Loucy (cell line): ENCODE measurements at regions not wholly inside any gene's neighbourhood (a gene's known extent, or its start where the extent isn't known, plus 50 kb on each side); places are given as distances from the start of the nearest gene placed in this dataset.

Experiments used
- CTCF ChIP-seq: fragments of 200-600 bp; sonication (generic); conservative IDR thresholded peaks from 2 replicates; pipeline ENCODE4 v1.5.1; 2014; ENCODE audit warnings: mild to moderate bottlenecking, antibody characterized with exemption, low read length
- EZH2phosphoT487 ChIP-seq: fragments of 200-600 bp; IDR thresholded peaks from 2 replicates; pipeline ENCODE4 v1.6.1; 2018; ENCODE audit warnings: antibody characterized with exemption, mild to moderate bottlenecking, moderate library complexity, borderline replicate concordance

GRCh38 chr16:54616610-54617009, 314.1 kb upstream of the IRX5 start:
- no peak for TF ChIP-seq CTCF
- no peak for TF ChIP-seq EZH2phosphoT487
